ENCODE measurements at regions not wholly inside any gene's neighbourhood (a gene's known extent, or its start where the extent isn't known, plus 50 kb on each side); places are given as distances from the start of the nearest gene placed in this dataset.

- Mint-ChIP-seq H3K9me3 (ENCODE audit: unreplicated experiment) (no peaks in the 10 kb centered on the region), H3K4me3 (ENCODE audit: unreplicated experiment) (no peak overlapping the region), H3K36me3 (ENCODE audit: low read depth, unreplicated experiment) (no peaks in the 10 kb centered on the region), H3K27ac (ENCODE audit: unreplicated experiment) (no peak overlapping the region), H3K4me1 (ENCODE audit: low read depth, unreplicated experiment) (peaks cover 2% of the 10 kb centered on the region), H3K27me3 (ENCODE audit: low read depth, unreplicated experiment) (no peaks in the 10 kb centered on the region)
- Histone ChIP-seq H3K27ac (ENCODE audit: low read depth, low read length) (no peak overlapping the region), H3K4me2 (ENCODE audit: low read length) (no peak overlapping the region), H3K79me2 (ENCODE audit: insufficient read depth, low read length) (no peaks in the 10 kb centered on the region), H3K9me3 (ENCODE audit: insufficient read depth, low read depth, low read length) (no peaks in the 10 kb centered on the region), H2AFZ (ENCODE audit: low read depth, low read length) (no peak overlapping the region), H3K27me3 (ENCODE audit: insufficient read depth, low read length) (no peaks in the 10 kb centered on the region), H3K4me3 (ENCODE audit: insufficient read depth, low read depth, low read length) (no peak overlapping the region), H3K4me1 (ENCODE audit: insufficient read depth, low read length) (no peaks in the 10 kb centered on the region), H3K36me3 (ENCODE audit: insufficient read depth, low read length) (no peaks in the 10 kb centered on the region), H4K20me1 (ENCODE audit: insufficient read depth, low read length) (no peaks in the 10 kb centered on the region), H3K9ac (ENCODE audit: low read length) (no peak overlapping the region)
- no peak for FAIRE-seq
- DNase-seq (ENCODE audit: low read depth): no peak
- TF ChIP-seq CTCF (IDR thresholded peaks at IDR 0.05; ENCODE audit: insufficient read depth, low read depth, low read length): no peak
- no peak for TF ChIP-seq EZH2 (IDR thresholded peaks at IDR 0.05; ENCODE audit: insufficient read depth, low read length)
These were observed 372.6 kb downstream of the TFAP2A start for GRCh38 chr6:10042280-10042679.

- Histone ChIP-seq H3K27me3 (ENCODE audit: insufficient read depth, low read length) (no peaks in the 10 kb centered on the region), H3K79me2 (ENCODE audit: insufficient read depth, low read length) (no peaks in the 10 kb centered on the region), H4K20me1 (ENCODE audit: insufficient read depth, low read length) (no peaks in the 10 kb centered on the region), H3K9ac (ENCODE audit: low read length) (no peak overlapping the region), H3K4me2 (ENCODE audit: low read length) (peak overlapping the region; percentile 65), H3K4me1 (ENCODE audit: insufficient read depth, low read length) (peaks cover 5% of the 10 kb centered on the region), H3K27ac (ENCODE audit: low read depth, low read length) (no peak overlapping the region), H3K4me3 (ENCODE audit: insufficient read depth, low read depth, low read length) (no peak overlapping the region), H3K9me3 (ENCODE audit: insufficient read depth, low read depth, low read length) (no peaks in the 10 kb centered on the region), H2AFZ (ENCODE audit: low read depth, low read length) (peak overlapping the region; percentile 9), H3K36me3 (ENCODE audit: insufficient read depth, low read length) (no peaks in the 10 kb centered on the region)
- Mint-ChIP-seq H3K27me3 (ENCODE audit: low read depth, unreplicated experiment) (peaks cover 3% of the 10 kb centered on the region), H3K4me1 (ENCODE audit: low read depth, unreplicated experiment) (peaks cover 14% of the 10 kb centered on the region), H3K36me3 (ENCODE audit: low read depth, unreplicated experiment) (no peaks in the 10 kb centered on the region), H3K4me3 (ENCODE audit: unreplicated experiment) (no peak overlapping the region), H3K9me3 (ENCODE audit: unreplicated experiment) (no peaks in the 10 kb centered on the region), H3K27ac (ENCODE audit: unreplicated experiment) (peak overlapping the region; percentile 69)
- FAIRE-seq (no peak), DNase-seq (ENCODE audit: low read depth) (peak; percentile 35)
- no peak for TF ChIP-seq CTCF (IDR thresholded peaks at IDR 0.05; ENCODE audit: insufficient read depth, low read depth, low read length)
These were observed 381.5 kb downstream of the TFAP2A start for GRCh38 chr6:10033223-10033829.

- H3K36me3 ChIP-seq (ENCODE audit: insufficient read depth, low read length): no peaks in the 10 kb centered on the region
- DNase-seq (ENCODE audit: low read depth): no peak
- Mint-ChIP-seq H3K27me3 (ENCODE audit: low read depth, unreplicated experiment) (peaks cover 3% of the 10 kb centered on the region), H3K4me1 (ENCODE audit: low read depth, unreplicated experiment) (peaks cover 12% of the 10 kb centered on the region), H3K9me3 (ENCODE audit: unreplicated experiment) (no peaks in the 10 kb centered on the region), H3K4me3 (ENCODE audit: unreplicated experiment) (no peak overlapping the region), H3K36me3 (ENCODE audit: low read depth, unreplicated experiment) (no peaks in the 10 kb centered on the region), H3K27ac (ENCODE audit: unreplicated experiment) (no peak overlapping the region)
- TF ChIP-seq EZH2 (IDR thresholded peaks at IDR 0.05; ENCODE audit: insufficient read depth, low read length): no peak
- TF ChIP-seq CTCF (IDR thresholded peaks at IDR 0.05; ENCODE audit: insufficient read depth, low read depth, low read length): no peak
- H3K27ac ChIP-seq (ENCODE audit: low read depth, low read length): no peak overlapping the region
- H4K20me1 ChIP-seq (ENCODE audit: insufficient read depth, low read length): no peaks in the 10 kb centered on the region
- no peak overlapping the region for H2AFZ ChIP-seq (ENCODE audit: low read depth, low read length)
- no peaks in the 10 kb centered on the region for H3K79me2 ChIP-seq (ENCODE audit: insufficient read depth, low read length)
- H3K27me3 ChIP-seq (ENCODE audit: insufficient read depth, low read length): no peaks in the 10 kb centered on the region
- H3K9ac ChIP-seq (ENCODE audit: low read length): no peak overlapping the region
- no peak overlapping the region for H3K4me2 ChIP-seq (ENCODE audit: low read length)
- H3K9me3 ChIP-seq (ENCODE audit: insufficient read depth, low read depth, low read length): no peaks in the 10 kb centered on the region
- H3K4me1 ChIP-seq (ENCODE audit: insufficient read depth, low read length): peaks cover 5% of the 10 kb centered on the region
- no peak overlapping the region for H3K4me3 ChIP-seq (ENCODE audit: insufficient read depth, low read depth, low read length)
- no peak for FAIRE-seq
These were observed 383.3 kb downstream of the TFAP2A start for GRCh38 chr6:10031617-10032016.
